Naive thymus-derived CD4-positive, alpha-beta T cell (primary cell): ENCODE measurements at regions not wholly inside any gene's neighbourhood (a gene's known extent, or its start where the extent isn't known, plus 50 kb on each side); places are given as distances from the start of the nearest gene placed in this dataset.

Experiments
- ATAC-seq: fragments of 150-1000 bp; cut with Tn5 transposase; 2 replicates; pipeline ENCODE4 v1.10.0; 2021; ENCODE audit warnings: mild to moderate bottlenecking, moderate library complexity
- CTCF ChIA-PET: fragments of 350-600 bp; sonication (Branson Sonifier 250); formaldehyde crosslinking; loops from one replicate; lab custom pipeline; 2021; ENCODE audit warnings: antibody characterized with exemption; lab: Charles Lee
- POLR2A ChIA-PET: fragments of 350-600 bp; sonication (Branson Sonifier 250); formaldehyde crosslinking; loops from one replicate; lab custom pipeline; 2021; ENCODE audit warnings: antibody characterized with exemption, inconsistent platforms; lab: Charles Lee
- DNase-seq, 9 donors: peaks; one replicate each; pipeline versions ENCODE4 v3.0.0 to v3.0.0-alpha.2; 2020 to 2022; ENCODE audit warnings: mixed read lengths in 1 of 9
- H3K27ac ChIP-seq: one replicate; pipeline ENCODE4 v1.7.0; 2013; ENCODE audit warnings: mild to moderate bottlenecking, low read depth, low read length, moderate library complexity
- H3K27me3 ChIP-seq, 2 donors: one replicate each; pipeline ENCODE4 v1.7.0; 2013; ENCODE audit warnings: low read length in 2 of 2, mild to moderate bottlenecking in 2 of 2, moderate library complexity in 2 of 2; ENCODE audit not compliant: control insufficient read depth in 2 of 2, insufficient read depth in 2 of 2
- H3K36me3 ChIP-seq, 3 experiments: 1 replicate in 2 of 3; 2 replicates in 1 of 3; pipeline ENCODE4 v1.7.0; 2013; ENCODE audit warnings: low read length in 3 of 3, mild to moderate bottlenecking in 3 of 3, moderate library complexity in 1 of 3; ENCODE audit not compliant: insufficient read depth in 3 of 3, control insufficient read depth in 2 of 3
- H3K4me1 ChIP-seq, 2 donors: one replicate each; pipeline ENCODE4 v1.7.0; 2013; ENCODE audit warnings: low read length in 2 of 2, mild to moderate bottlenecking in 2 of 2, moderate library complexity in 1 of 2; ENCODE audit not compliant: control insufficient read depth in 2 of 2, insufficient read depth in 2 of 2
- H3K4me3 ChIP-seq: 2 replicates; pipeline ENCODE4 v1.7.0; 2013; ENCODE audit warnings: mild to moderate bottlenecking, low read length
- H3K9me3 ChIP-seq, 3 experiments: 1 replicate in 2 of 3; 2 replicates in 1 of 3; pipeline ENCODE4 v1.7.0; 2013; ENCODE audit warnings: low read length in 3 of 3; ENCODE audit not compliant: control insufficient read depth in 2 of 3
- H3K27ac Mint-ChIP-seq, 9 donors: one replicate each; pipeline ENCODE4 v1.8.0; 2020 to 2022; ENCODE audit warnings: mixed read lengths in 9 of 9, mild to moderate bottlenecking in 8 of 9, moderate library complexity in 5 of 9, inconsistent platforms in 2 of 9
- H3K27me3 Mint-ChIP-seq, 5 donors: one replicate each; pipeline ENCODE4 v1.8.0; 2021 to 2022; ENCODE audit warnings: mixed read lengths in 5 of 5, mild to moderate bottlenecking in 1 of 5
- H3K36me3 Mint-ChIP-seq, 5 donors: one replicate each; pipeline ENCODE4 v1.8.0; 2020 to 2022; ENCODE audit warnings: mixed read lengths in 5 of 5, mild to moderate bottlenecking in 3 of 5, inconsistent platforms in 1 of 5
- H3K4me1 Mint-ChIP-seq, 7 donors: one replicate each; pipeline ENCODE4 v1.8.0; 2020 to 2022; ENCODE audit warnings: mixed read lengths in 7 of 7, mild to moderate bottlenecking in 3 of 7, inconsistent platforms in 1 of 7
- H3K4me3 Mint-ChIP-seq, 10 donors: one replicate each; pipeline ENCODE4 v1.8.0; 2020 to 2022; ENCODE audit warnings: mild to moderate bottlenecking in 10 of 10, mixed read lengths in 10 of 10, moderate library complexity in 6 of 10, inconsistent platforms in 2 of 10
- H3K9me3 Mint-ChIP-seq, 11 donors: one replicate each; pipeline ENCODE4 v1.8.0; 2020 to 2022; ENCODE audit warnings: mixed read lengths in 11 of 11, mild to moderate bottlenecking in 4 of 11, inconsistent platforms in 1 of 11, moderate library complexity in 1 of 11
- intact Hi-C, 2 donors: fragments of 100-400 bp; cut with micrococcal nuclease; formaldehyde crosslinking; loops; one replicate each; pipeline ENCODE4 v1.15.1; 2023

- no peaks in the 10 kb centered on the region for H3K27me3 Mint-ChIP-seq
- H3K4me3 Mint-ChIP-seq: no peak overlapping the region
- ATAC-seq: no peak
- H3K4me1 ChIP-seq: no peaks in the 10 kb centered on the region
- H3K36me3 Mint-ChIP-seq: no peaks in the 10 kb centered on the region
- H3K4me1 Mint-ChIP-seq: no peaks in the 10 kb centered on the region
- H3K4me3 ChIP-seq: no peak overlapping the region
- no peak overlapping the region for H3K27ac ChIP-seq
- DNase-seq: no peak
- ChIA-PET CTCF (no interaction called here), POLR2A (no interaction called here)
- peaks cover 0 to 5% (median 0%) of the 10 kb centered on the region in 11 donors for H3K9me3 Mint-ChIP-seq
- intact Hi-C loops: no loop called here
- no peaks in the 10 kb centered on the region for H3K27me3 ChIP-seq
- no peak overlapping the region for H3K27ac Mint-ChIP-seq
- H3K9me3 ChIP-seq: no peaks in the 10 kb centered on the region
- no peaks in the 10 kb centered on the region for H3K36me3 ChIP-seq
These were observed 382.6 kb upstream of the MC4R start for GRCh38 chr18:60755134-60755533.

DNA sequence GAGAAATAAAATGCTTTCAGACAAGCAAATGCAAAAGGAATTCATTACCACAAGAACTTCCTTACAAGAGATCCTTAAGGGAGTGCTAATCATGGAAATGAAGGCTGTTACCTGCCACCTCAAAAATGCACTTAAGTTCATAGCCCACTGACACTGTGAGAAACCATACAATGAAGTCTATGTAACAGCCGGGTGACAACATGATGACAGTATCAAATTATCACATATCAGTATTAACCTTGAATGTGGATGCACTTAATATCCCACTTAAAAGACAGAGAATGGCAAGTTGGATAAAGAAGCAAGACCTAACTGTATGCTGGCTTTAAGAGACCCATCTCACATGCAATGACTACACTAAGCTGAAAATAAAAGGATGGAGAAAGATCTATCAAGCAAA is 403.4 kb upstream of the MC4R start:
- Histone ChIP-seq H3K36me3 (no peaks in the 10 kb centered on the region), H3K9me3 (no peaks in the 10 kb centered on the region), H3K4me3 (no peak overlapping the region), H3K4me1 (no peaks in the 10 kb centered on the region), H3K27me3 (no peaks in the 10 kb centered on the region), H3K27ac (no peak overlapping the region)
- DNase-seq (no peak), ATAC-seq (no peak)
- H3K27ac Mint-ChIP-seq: no peak overlapping the region
- H3K36me3 Mint-ChIP-seq: no peaks in the 10 kb centered on the region
- ChIA-PET CTCF (no interaction called here), POLR2A (no interaction called here)
- H3K27me3 Mint-ChIP-seq: no peaks in the 10 kb centered on the region
- H3K4me3 Mint-ChIP-seq: no peak overlapping the region
- no peaks in the 10 kb centered on the region for H3K4me1 Mint-ChIP-seq
- H3K9me3 Mint-ChIP-seq: peaks cover 1 to 31% (median 12%) of the 10 kb centered on the region in 11 donors
- intact Hi-C loops: no loop called here

DNA sequence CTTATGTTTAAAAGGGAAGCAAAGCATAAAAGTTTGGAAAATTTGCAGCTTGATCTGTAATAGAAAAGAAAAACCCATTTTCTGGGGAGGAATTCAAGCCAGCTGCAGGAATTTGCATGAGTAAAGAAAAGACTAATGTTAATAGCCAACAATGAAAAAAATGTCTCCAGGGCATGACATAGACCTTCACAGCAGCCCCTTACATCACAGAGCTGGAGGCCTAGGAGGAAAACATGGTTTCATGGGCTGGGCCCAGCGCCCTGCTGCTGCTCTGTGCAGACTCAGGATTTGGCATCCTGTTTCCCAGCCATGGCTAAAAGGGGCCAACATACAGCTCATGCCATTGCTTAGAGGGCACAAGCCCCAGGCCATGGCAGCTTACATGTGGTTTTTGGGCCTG is 411.6 kb upstream of the MC4R start:
- Mint-ChIP-seq H3K4me3 (no peak overlapping the region), H3K4me1 (no peaks in the 10 kb centered on the region), H3K27me3 (no peaks in the 10 kb centered on the region), H3K9me3 (peaks cover 0 to 12% (median 4%) of the 10 kb centered on the region in 11 donors), H3K36me3 (no peaks in the 10 kb centered on the region), H3K27ac (no peak overlapping the region)
- H3K9me3 ChIP-seq: no peaks in the 10 kb centered on the region
- intact Hi-C loops: no loop called here
- no peaks in the 10 kb centered on the region for H3K36me3 ChIP-seq
- no peak overlapping the region for H3K4me3 ChIP-seq
- H3K27ac ChIP-seq: no peak overlapping the region
- CTCF ChIA-PET: no interaction called here
- POLR2A ChIA-PET: no interaction called here
- no peaks in the 10 kb centered on the region for H3K27me3 ChIP-seq
- DNase-seq (no peak), ATAC-seq (no peak)
- H3K4me1 ChIP-seq: no peaks in the 10 kb centered on the region

- H3K4me3 ChIP-seq: no peak overlapping the region
- H3K27me3 Mint-ChIP-seq: no peaks in the 10 kb centered on the region
- no peak overlapping the region for H3K4me3 Mint-ChIP-seq
- H3K9me3 ChIP-seq: no peaks in the 10 kb centered on the region
- no peaks in the 10 kb centered on the region for H3K4me1 ChIP-seq
- no peak for DNase-seq
- CTCF ChIA-PET: no interaction called here
- H3K27me3 ChIP-seq: no peaks in the 10 kb centered on the region
- intact Hi-C loops: no loop called here
- POLR2A ChIA-PET: no interaction called here
- no peaks in the 10 kb centered on the region for H3K36me3 Mint-ChIP-seq
- H3K4me1 Mint-ChIP-seq: no peaks in the 10 kb centered on the region
- peaks cover 0 to 16% (median 10%) of the 10 kb centered on the region in 11 donors for H3K9me3 Mint-ChIP-seq
- no peak overlapping the region for H3K27ac ChIP-seq
- no peak for ATAC-seq
- H3K36me3 ChIP-seq: no peaks in the 10 kb centered on the region
- H3K27ac Mint-ChIP-seq: no peak overlapping the region
These were observed 422.2 kb upstream of the MC4R start for GRCh38 chr18:60794802-60795201.

DNA sequence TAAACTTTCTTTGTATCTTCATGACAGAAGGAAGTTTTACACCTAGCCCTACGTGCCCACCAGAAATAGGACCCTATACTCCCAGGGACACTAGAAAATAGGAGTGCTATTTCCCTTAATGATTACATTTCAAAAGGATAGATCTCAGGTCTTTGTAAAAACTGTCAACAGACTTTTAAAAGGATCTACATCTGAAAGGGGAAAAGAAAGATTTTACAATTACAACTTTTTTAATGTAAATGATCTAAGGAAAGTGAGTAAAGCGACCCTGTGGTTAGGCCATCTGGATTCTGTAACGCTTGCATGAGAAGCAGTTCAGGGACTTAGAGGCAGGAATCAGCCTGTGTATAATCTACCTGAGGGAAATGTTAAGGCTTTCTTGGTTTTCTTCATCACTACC is 431.8 kb upstream of the MC4R start:
- DNase-seq (no peak), ATAC-seq (no peak)
- CTCF ChIA-PET: no interaction called here
- H3K36me3 ChIP-seq: no peaks in the 10 kb centered on the region
- Mint-ChIP-seq H3K4me3 (no peak overlapping the region), H3K27ac (no peak overlapping the region), H3K27me3 (no peaks in the 10 kb centered on the region), H3K36me3 (peaks cover 0 to 10% (median 0%) of the 10 kb centered on the region in 5 donors), H3K4me1 (no peaks in the 10 kb centered on the region), H3K9me3 (peaks cover 0 to 16% (median 5%) of the 10 kb centered on the region in 11 donors)
- POLR2A ChIA-PET: no interaction called here
- intact Hi-C loops: no loop called here
- no peaks in the 10 kb centered on the region for H3K4me1 ChIP-seq
- H3K27me3 ChIP-seq: no peaks in the 10 kb centered on the region
- no peaks in the 10 kb centered on the region for H3K9me3 ChIP-seq
- no peak overlapping the region for H3K4me3 ChIP-seq
- H3K27ac ChIP-seq: no peak overlapping the region

GRCh38 chr18:60809937-60810336 is 437.4 kb upstream of the MC4R start:
- CTCF ChIA-PET: no interaction called here
- H3K36me3 ChIP-seq: no peaks in the 10 kb centered on the region
- peaks cover 0 to 2% (median 0%) of the 10 kb centered on the region in 11 donors for H3K9me3 Mint-ChIP-seq
- no peak overlapping the region for H3K27ac Mint-ChIP-seq
- H3K4me1 Mint-ChIP-seq: no peaks in the 10 kb centered on the region
- H3K27me3 Mint-ChIP-seq: no peaks in the 10 kb centered on the region
- ATAC-seq: no peak
- H3K4me1 ChIP-seq: no peaks in the 10 kb centered on the region
- H3K9me3 ChIP-seq: no peaks in the 10 kb centered on the region
- no peak overlapping the region for H3K4me3 ChIP-seq
- intact Hi-C loops: no loop called here
- H3K27me3 ChIP-seq: no peaks in the 10 kb centered on the region
- no peak for DNase-seq
- no peak overlapping the region for H3K27ac ChIP-seq
- POLR2A ChIA-PET: no interaction called here
- no peaks in the 10 kb centered on the region for H3K36me3 Mint-ChIP-seq
- H3K4me3 Mint-ChIP-seq: no peak overlapping the region

DNA sequence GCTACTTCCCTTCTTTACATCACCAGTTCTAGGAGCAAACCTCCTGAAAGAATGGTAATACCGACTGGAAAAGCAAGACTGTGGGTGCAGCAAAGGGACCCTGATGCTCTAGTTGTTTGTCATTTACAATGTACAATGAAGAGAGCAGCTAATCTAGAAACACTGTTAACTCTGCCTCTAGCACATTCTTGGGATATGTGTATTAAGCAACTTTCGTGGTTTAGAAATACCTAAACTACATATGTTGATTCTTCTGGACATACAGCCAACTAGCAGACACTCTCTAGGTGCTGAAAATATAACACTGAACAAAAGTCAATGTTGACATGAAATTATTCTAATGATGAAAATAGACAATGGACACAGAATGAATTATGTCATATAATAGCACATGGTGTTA is 440.3 kb upstream of the MC4R start:
- Histone ChIP-seq H3K9me3 (no peaks in the 10 kb centered on the region), H3K4me1 (no peaks in the 10 kb centered on the region), H3K4me3 (no peak overlapping the region), H3K27me3 (no peaks in the 10 kb centered on the region), H3K36me3 (no peaks in the 10 kb centered on the region), H3K27ac (no peak overlapping the region)
- Mint-ChIP-seq H3K4me1 (no peaks in the 10 kb centered on the region), H3K27ac (no peak overlapping the region), H3K9me3 (peaks cover 0 to 10% (median 0%) of the 10 kb centered on the region in 11 donors), H3K36me3 (no peaks in the 10 kb centered on the region), H3K27me3 (no peaks in the 10 kb centered on the region), H3K4me3 (no peak overlapping the region)
- ChIA-PET CTCF (no interaction called here), POLR2A (no interaction called here)
- ATAC-seq (no peak), DNase-seq (no peak)
- intact Hi-C loops: no loop called here
